ENCODE measurements at regions not wholly inside any gene's neighbourhood (a gene's known extent, or its start where the extent isn't known, plus 50 kb on each side); places are given as distances from the start of the nearest gene placed in this dataset.

- no peak for DNase-seq (ENCODE audit: low spot score)
- TF ChIP-seq RAD21 (IDR thresholded peaks at IDR 0.05) (no peak), REST (IDR thresholded peaks at IDR 0.05) (no peak), MAX (IDR thresholded peaks at IDR 0.05) (no peak), SP1 (IDR thresholded peaks at IDR 0.05) (no peak), FOXA1 (IDR thresholded peaks at IDR 0.05) (no peak), JUND (IDR thresholded peaks at IDR 0.05) (no peak), FOXA2 (IDR thresholded peaks at IDR 0.05) (no peak), CTCF (IDR thresholded peaks at IDR 0.05; ENCODE audit: low read depth, low read length, missing input control) (no peak), HNF4G (IDR thresholded peaks at IDR 0.05) (no peak), HNF4A (conservative IDR thresholded peaks at IDR 0.05) (no peak), GABPA (IDR thresholded peaks at IDR 0.05 in 1 of 2, conservative IDR thresholded peaks at IDR 0.05 in 1 of 2) (no peak)
- no peak overlapping the region for H3K27ac ChIP-seq (ENCODE audit: low read depth in 1 of 2, low read length in 2 of 2)
- peaks cover 0 to 4% (median 2%) of the 10 kb centered on the region in 4 donors for H3K4me1 ChIP-seq (ENCODE audit: control insufficient read depth in 4 of 4, insufficient read depth in 4 of 4, low read length in 3 of 4)
- H3K9ac ChIP-seq (ENCODE audit: low read depth in 1 of 2, low read length in 2 of 2): no peak overlapping the region
- H3K36me3 ChIP-seq (ENCODE audit: control insufficient read depth in 4 of 4, insufficient read depth in 3 of 4, low read depth in 1 of 4, low read length in 3 of 4): peaks cover 0 to 9% (median under 1%) of the 10 kb centered on the region in 4 donors
- H3K27me3 ChIP-seq (ENCODE audit: control insufficient read depth in 4 of 4, insufficient read depth in 4 of 4, low read length in 3 of 4): no peaks in the 10 kb centered on the region
- no peak overlapping the region for H3K4me3 ChIP-seq (ENCODE audit: low read depth in 1 of 3, low read length in 3 of 3)
- 98% methylated on average over 6 of the region's 6 CpGs for WGBS
- H3K9me3 ChIP-seq (ENCODE audit: control insufficient read depth in 4 of 4, low read length in 3 of 4): no peaks in the 10 kb centered on the region
Measured at GRCh38 chr12:111148005-111148404, 220.9 kb downstream of the PHETA1 start.

- TF ChIP-seq FOXA2 (IDR thresholded peaks at IDR 0.05) (no peak), NR2F2 (IDR thresholded peaks at IDR 0.05) (no peak), ZBTB33 (IDR thresholded peaks at IDR 0.05) (no peak), YY1 (IDR thresholded peaks at IDR 0.05) (no peak), HNF4A (conservative IDR thresholded peaks at IDR 0.05) (no peak), REST (IDR thresholded peaks at IDR 0.05) (no peak)
- WGBS: 80% methylated on average over 11 of the region's 11 CpGs
- Histone ChIP-seq H3K9me3 (ENCODE audit: control insufficient read depth in 4 of 4, low read length in 3 of 4) (no peaks in the 10 kb centered on the region), H3K4me1 (ENCODE audit: control insufficient read depth in 4 of 4, insufficient read depth in 4 of 4, low read length in 3 of 4) (no peaks in the 10 kb centered on the region), H3K27ac (ENCODE audit: low read depth in 1 of 2, low read length in 2 of 2) (no peak overlapping the region), H3K27me3 (ENCODE audit: control insufficient read depth in 4 of 4, insufficient read depth in 4 of 4, low read length in 3 of 4) (no peaks in the 10 kb centered on the region), H3K36me3 (ENCODE audit: control insufficient read depth in 4 of 4, insufficient read depth in 3 of 4, low read depth in 1 of 4, low read length in 3 of 4) (peaks cover 4 to 28% (median 9%) of the 10 kb centered on the region in 4 donors), H3K4me3 (ENCODE audit: low read depth in 1 of 3, low read length in 3 of 3) (no peak overlapping the region), H3K9ac (ENCODE audit: low read depth in 1 of 2, low read length in 2 of 2) (no peak overlapping the region)
- no peak for DNase-seq (ENCODE audit: low spot score)
Measured at GRCh38 chr12:111143271-111143670, 222.9 kb upstream of the MYL2 start.
